T-helper 17 cell (primary cell): ENCODE measurements at regions not wholly inside any gene's neighbourhood (a gene's known extent, or its start where the extent isn't known, plus 50 kb on each side); places are given as distances from the start of the nearest gene placed in this dataset.
"Not testable (repeated sequence)": the region's sequence is repeated elsewhere in the genome, so short reads cannot be mapped to it uniquely, and the experiment has no call there.

Source experiments
- ATAC-seq: fragments of 150-1000 bp; cut with Tn5 transposase; 2 replicates; pipeline ENCODE4 v1.10.0; 2021; ENCODE audit warnings: mild to moderate bottlenecking, moderate library complexity
- DNase-seq, 3 donors: peaks; one replicate each; pipeline versions ENCODE4 v3.0.0 to v3.0.0-alpha.2; 2020 to 2021
- H3K9me3 ChIP-seq: one replicate; pipeline ENCODE4 v1.7.0; 2013; ENCODE audit warnings: low read length, mild to moderate bottlenecking; ENCODE audit not compliant: control insufficient read depth, poor library complexity, severe bottlenecking
- H3K27ac Mint-ChIP-seq: one replicate; pipeline ENCODE4 v1.8.0; 2022; ENCODE audit warnings: mild to moderate bottlenecking, moderate library complexity, mixed read lengths
- H3K27me3 Mint-ChIP-seq: one replicate; pipeline ENCODE4 v1.8.0; 2022; ENCODE audit warnings: mixed read lengths
- H3K36me3 Mint-ChIP-seq: one replicate; pipeline ENCODE4 v1.8.0; 2022; ENCODE audit warnings: low read depth, mixed read lengths
- H3K4me1 Mint-ChIP-seq: one replicate; pipeline ENCODE4 v1.8.0; 2022; ENCODE audit warnings: mild to moderate bottlenecking, mixed read lengths
- H3K4me3 Mint-ChIP-seq: one replicate; pipeline ENCODE4 v1.8.0; 2022; ENCODE audit warnings: mild to moderate bottlenecking, moderate library complexity, mixed read lengths

DNA sequence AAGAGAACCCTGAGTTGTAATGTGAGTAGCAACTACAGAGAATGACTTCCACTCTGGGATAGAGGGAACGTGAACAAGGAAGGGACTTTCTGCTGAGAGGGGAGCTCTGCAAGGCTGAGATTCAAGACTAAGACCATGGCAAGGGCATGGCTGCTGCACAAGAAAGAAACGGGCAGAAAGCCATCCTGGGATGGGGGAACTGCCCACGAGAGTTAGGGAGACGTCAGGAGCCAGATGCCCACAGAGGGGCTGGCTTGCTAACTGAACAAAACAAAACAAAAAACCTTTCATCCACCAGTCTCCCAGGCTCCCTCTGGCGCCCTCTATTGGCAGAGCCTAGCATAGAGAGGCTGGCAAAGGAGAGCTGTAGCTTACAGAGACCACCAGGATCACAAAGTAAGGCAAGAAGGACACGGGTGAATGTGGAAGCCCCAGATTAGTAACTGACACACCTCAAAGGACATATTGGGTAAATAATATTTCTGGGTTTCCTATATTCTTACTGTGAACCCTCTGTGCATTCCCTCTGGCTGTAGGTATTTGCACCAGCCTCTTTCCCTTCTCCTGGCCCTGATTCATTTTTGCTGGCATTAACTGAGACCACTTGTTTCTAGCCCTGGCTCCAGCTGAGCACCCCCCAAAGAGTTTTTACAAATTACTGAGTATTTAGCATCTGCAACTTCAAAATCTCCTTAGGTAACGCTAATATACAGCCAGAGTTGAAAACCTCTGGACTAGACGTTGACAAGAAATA lies 338.3 kb downstream of the EMP1 start:
- ATAC-seq (no peak), DNase-seq (peak in 1 of 3 donors; percentile 8)
- H3K36me3 Mint-ChIP-seq = no peaks in the 10 kb centered on the region
- H3K4me1 Mint-ChIP-seq = no peaks in the 10 kb centered on the region
- H3K27ac Mint-ChIP-seq = no peak overlapping the region
- H3K4me3 Mint-ChIP-seq = no peak overlapping the region
- peaks cover 17% of the 10 kb centered on the region for H3K27me3 Mint-ChIP-seq
- H3K9me3 ChIP-seq = no peaks in the 10 kb centered on the region

GRCh38 chr12:13534242-13534641 lies 337.7 kb downstream of the EMP1 start:
- peaks cover 17% of the 10 kb centered on the region for H3K27me3 Mint-ChIP-seq
- ATAC-seq (no peak), DNase-seq (no peak)
- H3K27ac Mint-ChIP-seq = no peak overlapping the region
- no peak overlapping the region for H3K4me3 Mint-ChIP-seq
- peaks cover 2% of the 10 kb centered on the region for H3K36me3 Mint-ChIP-seq
- no peaks in the 10 kb centered on the region for H3K4me1 Mint-ChIP-seq
- no peaks in the 10 kb centered on the region for H3K9me3 ChIP-seq

- Mint-ChIP-seq H3K27ac (no peak overlapping the region), H3K4me1 (no peaks in the 10 kb centered on the region)
- no peak for ATAC-seq
Measured at GRCh38 chr12:13530966-13531365, 334.4 kb downstream of the EMP1 start.

DNA sequence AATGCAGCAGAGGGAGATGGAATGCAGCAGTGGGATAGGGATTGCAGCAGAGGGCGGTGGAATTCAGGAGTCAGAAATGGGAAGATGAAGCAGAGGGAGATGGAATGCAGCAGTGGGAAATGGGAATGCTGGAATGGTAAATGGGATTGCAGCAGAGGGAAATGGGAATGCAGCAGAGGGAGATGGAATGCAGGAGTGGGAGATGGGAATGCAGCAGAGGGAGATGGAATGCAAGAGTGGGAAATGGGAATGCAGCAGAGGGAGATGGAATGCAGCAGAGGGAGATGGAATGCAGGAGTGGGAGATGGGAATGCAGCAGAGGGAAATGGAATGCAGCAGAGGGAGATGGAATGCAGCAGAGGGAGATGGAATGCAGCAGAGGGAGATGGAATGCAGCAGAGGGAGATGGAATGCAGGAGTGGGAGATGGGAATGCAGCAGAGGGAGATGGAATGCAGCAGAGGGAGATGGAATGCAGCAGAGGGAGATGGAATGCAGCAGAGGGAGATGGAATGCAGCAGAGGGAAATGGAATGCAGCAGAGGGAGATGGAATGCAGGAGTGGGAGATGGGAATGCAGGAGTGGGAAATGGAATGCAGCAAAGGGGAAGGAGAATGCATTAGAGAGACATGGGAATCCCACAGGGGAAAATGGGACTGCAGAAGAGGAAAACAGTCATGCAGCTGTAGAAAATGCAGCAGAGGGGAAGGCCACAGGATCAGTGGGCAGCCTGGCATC lies 329.8 kb downstream of the EMP1 start:
- not testable (repeated sequence) for H3K4me3 Mint-ChIP-seq, H3K27me3 Mint-ChIP-seq, ATAC-seq, DNase-seq, H3K36me3 Mint-ChIP-seq, H3K4me1 Mint-ChIP-seq, H3K9me3 ChIP-seq, H3K27ac Mint-ChIP-seq

More at GRCh38 chr12:13530966-13531365, 334.4 kb downstream of the EMP1 start:
- no peak overlapping the region for H3K4me3 Mint-ChIP-seq
- H3K27me3 Mint-ChIP-seq = peaks cover 5% of the 10 kb centered on the region
- peaks cover 2% of the 10 kb centered on the region for H3K36me3 Mint-ChIP-seq
- no peaks in the 10 kb centered on the region for H3K9me3 ChIP-seq
- DNase-seq = no peak

- H3K9me3 ChIP-seq = peaks cover 2% of the 10 kb centered on the region
- H3K27ac Mint-ChIP-seq = no peak overlapping the region
- no peaks in the 10 kb centered on the region for H3K4me1 Mint-ChIP-seq
- ATAC-seq (no peak), DNase-seq (no peak)
- no peaks in the 10 kb centered on the region for H3K27me3 Mint-ChIP-seq
- H3K4me3 Mint-ChIP-seq = no peak overlapping the region
- H3K36me3 Mint-ChIP-seq = peaks cover 2% of the 10 kb centered on the region
Measured at GRCh38 chr12:13523536-13524307, 327.2 kb downstream of the EMP1 start.

DNA sequence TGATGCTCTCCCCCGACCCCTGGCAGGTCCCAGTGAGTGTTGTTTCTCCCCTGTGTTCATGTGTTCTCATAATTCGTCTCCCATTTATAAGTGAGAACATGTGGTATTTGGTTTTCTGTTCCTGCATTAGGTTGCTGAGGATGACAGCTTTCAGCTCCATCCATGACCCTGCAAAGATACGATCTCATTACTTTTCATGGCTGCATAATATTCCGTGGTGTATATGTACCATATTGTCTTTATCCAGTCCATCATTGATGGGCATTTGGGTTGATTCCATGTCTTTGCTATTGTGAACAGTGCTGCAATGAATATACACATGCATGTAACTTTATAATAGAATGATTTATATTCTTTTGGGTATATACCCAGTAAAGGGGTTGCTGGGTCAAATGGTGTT lies 321.5 kb downstream of the EMP1 start:
- not testable (repeated sequence) for H3K9me3 ChIP-seq, H3K4me1 Mint-ChIP-seq, DNase-seq, H3K36me3 Mint-ChIP-seq, H3K27ac Mint-ChIP-seq, ATAC-seq, H3K4me3 Mint-ChIP-seq, H3K27me3 Mint-ChIP-seq

- H3K9me3 ChIP-seq = no peaks in the 10 kb centered on the region
- no peak for DNase-seq
- ATAC-seq = no peak
- H3K36me3 Mint-ChIP-seq = no peaks in the 10 kb centered on the region
- no peaks in the 10 kb centered on the region for H3K4me1 Mint-ChIP-seq
- no peak overlapping the region for H3K4me3 Mint-ChIP-seq
- H3K27me3 Mint-ChIP-seq = no peaks in the 10 kb centered on the region
- H3K27ac Mint-ChIP-seq = no peak overlapping the region
Measured at GRCh38 chr12:13509740-13510139, 313.2 kb downstream of the EMP1 start.

- Mint-ChIP-seq H3K4me1 (no peaks in the 10 kb centered on the region), H3K27me3 (peaks cover 5% of the 10 kb centered on the region), H3K27ac (no peak overlapping the region), H3K36me3 (no peaks in the 10 kb centered on the region), H3K4me3 (no peak overlapping the region)
- DNase-seq (no peak), ATAC-seq (no peak)
- H3K9me3 ChIP-seq = no peaks in the 10 kb centered on the region
Measured at GRCh38 chr12:13505636-13506035, 309.1 kb downstream of the EMP1 start.

GRCh38 chr12:13505224-13505623 lies 308.7 kb downstream of the EMP1 start:
- Mint-ChIP-seq H3K4me3 (no peak overlapping the region), H3K27me3 (peaks cover 6% of the 10 kb centered on the region)
- ATAC-seq = no peak

DNA sequence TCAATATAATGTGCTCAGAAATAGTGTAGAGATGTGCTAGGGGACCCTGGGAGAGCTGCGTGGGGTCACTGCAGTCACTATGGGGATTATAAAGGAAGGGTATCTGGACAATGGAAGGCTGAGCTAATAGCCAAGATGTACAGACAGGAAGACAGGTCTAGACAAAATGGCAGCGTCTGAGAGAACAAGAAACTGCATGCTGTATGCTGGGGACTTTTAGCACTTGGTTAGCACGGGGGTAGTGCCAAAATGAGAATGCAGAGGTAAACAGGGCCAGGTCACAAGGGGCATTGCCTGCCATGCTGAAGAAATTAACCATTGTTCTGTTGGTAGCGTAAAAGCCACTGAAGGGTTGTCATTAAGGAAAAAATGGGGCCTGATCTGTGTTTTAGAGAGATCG lies 308.2 kb downstream of the EMP1 start:
- H3K27me3 Mint-ChIP-seq = peaks cover 11% of the 10 kb centered on the region
- no peaks in the 10 kb centered on the region for H3K9me3 ChIP-seq
- no peaks in the 10 kb centered on the region for H3K36me3 Mint-ChIP-seq
- no peak overlapping the region for H3K4me3 Mint-ChIP-seq
- no peak overlapping the region for H3K27ac Mint-ChIP-seq
- DNase-seq = no peak
- H3K4me1 Mint-ChIP-seq = no peaks in the 10 kb centered on the region
- ATAC-seq = no peak

More at GRCh38 chr12:13505224-13505623, 308.7 kb downstream of the EMP1 start:
- no peak overlapping the region for H3K27ac Mint-ChIP-seq
- H3K9me3 ChIP-seq = no peaks in the 10 kb centered on the region
- DNase-seq = no peak
- H3K36me3 Mint-ChIP-seq = no peaks in the 10 kb centered on the region
- no peaks in the 10 kb centered on the region for H3K4me1 Mint-ChIP-seq

- no peak overlapping the region for H3K4me3 Mint-ChIP-seq
Measured at GRCh38 chr12:13504074-13504473, 307.5 kb downstream of the EMP1 start.

GRCh38 chr12:13503094-13503835 lies 306.7 kb downstream of the EMP1 start:
- H3K4me1 Mint-ChIP-seq = no peaks in the 10 kb centered on the region
- peaks cover 21% of the 10 kb centered on the region for H3K27me3 Mint-ChIP-seq
- ATAC-seq (no peak), DNase-seq (no peak)
- H3K36me3 Mint-ChIP-seq = no peaks in the 10 kb centered on the region
- H3K27ac Mint-ChIP-seq = no peak overlapping the region
- H3K9me3 ChIP-seq = no peaks in the 10 kb centered on the region
- no peak overlapping the region for H3K4me3 Mint-ChIP-seq

More at GRCh38 chr12:13504074-13504473, 307.5 kb downstream of the EMP1 start:
- no peaks in the 10 kb centered on the region for H3K4me1 Mint-ChIP-seq
- no peaks in the 10 kb centered on the region for H3K9me3 ChIP-seq
- H3K27ac Mint-ChIP-seq = no peak overlapping the region
- ATAC-seq (no peak), DNase-seq (no peak)
- H3K36me3 Mint-ChIP-seq = no peaks in the 10 kb centered on the region
- H3K27me3 Mint-ChIP-seq = peaks cover 15% of the 10 kb centered on the region

DNA sequence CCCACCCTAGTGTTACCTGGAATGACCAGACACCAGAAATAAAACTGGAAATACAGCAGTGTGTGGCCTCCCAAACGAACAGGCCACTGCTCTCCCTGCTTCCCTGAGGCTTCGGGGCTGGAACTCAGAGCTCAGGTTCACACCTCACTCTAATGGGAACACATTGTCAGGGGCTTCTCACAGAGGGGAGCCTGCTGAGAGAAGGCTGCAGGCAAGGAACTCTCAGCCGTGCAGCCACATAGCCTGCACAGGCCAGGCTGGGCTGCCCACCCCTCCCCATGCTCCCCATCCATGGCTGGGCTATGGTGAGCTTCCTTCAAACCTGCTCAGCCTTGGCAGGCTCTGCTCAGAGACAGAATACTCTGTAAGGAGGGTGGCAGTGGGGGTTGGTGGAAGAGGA lies 302.5 kb downstream of the EMP1 start:
- no peaks in the 10 kb centered on the region for H3K36me3 Mint-ChIP-seq

More for the DNA sequence above, 302.5 kb downstream of the EMP1 start:
- Mint-ChIP-seq H3K27me3 (peaks cover 21% of the 10 kb centered on the region), H3K4me3 (no peak overlapping the region), H3K27ac (no peak overlapping the region), H3K4me1 (no peaks in the 10 kb centered on the region)
- DNase-seq (no peak), ATAC-seq (no peak)
- no peaks in the 10 kb centered on the region for H3K9me3 ChIP-seq
